Neural cell (in vitro differentiated cells): ENCODE measurements at regions not wholly inside any gene's neighbourhood (a gene's known extent, or its start where the extent isn't known, plus 50 kb on each side); places are given as distances from the start of the nearest gene placed in this dataset.

Source experiments
- EZH2 ChIP-seq: fragments of 200-600, 300-800 bp; shearing (Covaris generic), sonication (generic); IDR thresholded peaks from 2 replicates; pipeline ENCODE4 v1.6.1; 2014; ENCODE audit warnings: antibody characterized with exemption, low read length, borderline replicate concordance, mild to moderate bottlenecking; ENCODE audit not compliant: insufficient read depth, poor library complexity, severe bottlenecking
- MXI1 ChIP-seq: fragments of 450-650 bp; conservative IDR thresholded peaks from 2 replicates; pipeline ENCODE4 v1.6.1; 2014; ENCODE audit warnings: antibody characterized with exemption, mild to moderate bottlenecking; ENCODE audit not compliant: poor library complexity, severe bottlenecking
- POLR2AphosphoS5 ChIP-seq: IDR thresholded peaks from 2 replicates; pipeline ENCODE4 v1.6.1; 2012
- RAD21 ChIP-seq: fragments of 450-650 bp; conservative IDR thresholded peaks from 2 replicates; pipeline ENCODE4 v1.6.1; 2014; ENCODE audit warnings: antibody characterized with exemption, mild to moderate bottlenecking, moderate library complexity
- TAF1 ChIP-seq: IDR thresholded peaks from 2 replicates; pipeline ENCODE4 v1.6.1; 2012; ENCODE audit warnings: low read depth
- TF ChIP-seq, protein P1 (sequence below): fragments of 450-650 bp; IDR thresholded peaks from 2 replicates; pipeline ENCODE4 v1.5.1; 2014; ENCODE audit warnings: antibody characterized with exemption, mild to moderate bottlenecking, moderate library complexity; ENCODE audit not compliant: poor library complexity, severe bottlenecking

DNA sequence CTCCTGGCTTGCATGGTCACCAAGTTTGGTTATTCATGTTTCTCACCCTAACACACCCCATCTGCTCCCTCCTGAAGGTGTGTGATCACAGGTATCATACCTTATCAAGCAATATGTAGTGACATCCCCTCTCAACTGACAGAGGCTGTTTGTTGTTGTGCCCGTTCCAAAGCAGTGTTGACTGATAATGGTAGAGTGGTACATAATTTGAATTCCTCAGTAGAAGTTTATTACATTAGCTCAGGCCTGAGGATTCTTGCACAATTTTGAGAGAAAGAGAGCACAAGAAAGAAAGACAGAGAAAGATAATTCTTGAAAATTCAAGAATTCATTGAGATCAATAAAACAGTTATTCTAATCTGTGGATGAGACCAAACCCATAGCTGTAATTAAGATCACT is 69.1 kb upstream of the SATB1 start:
- TF ChIP-seq, protein P1, sequence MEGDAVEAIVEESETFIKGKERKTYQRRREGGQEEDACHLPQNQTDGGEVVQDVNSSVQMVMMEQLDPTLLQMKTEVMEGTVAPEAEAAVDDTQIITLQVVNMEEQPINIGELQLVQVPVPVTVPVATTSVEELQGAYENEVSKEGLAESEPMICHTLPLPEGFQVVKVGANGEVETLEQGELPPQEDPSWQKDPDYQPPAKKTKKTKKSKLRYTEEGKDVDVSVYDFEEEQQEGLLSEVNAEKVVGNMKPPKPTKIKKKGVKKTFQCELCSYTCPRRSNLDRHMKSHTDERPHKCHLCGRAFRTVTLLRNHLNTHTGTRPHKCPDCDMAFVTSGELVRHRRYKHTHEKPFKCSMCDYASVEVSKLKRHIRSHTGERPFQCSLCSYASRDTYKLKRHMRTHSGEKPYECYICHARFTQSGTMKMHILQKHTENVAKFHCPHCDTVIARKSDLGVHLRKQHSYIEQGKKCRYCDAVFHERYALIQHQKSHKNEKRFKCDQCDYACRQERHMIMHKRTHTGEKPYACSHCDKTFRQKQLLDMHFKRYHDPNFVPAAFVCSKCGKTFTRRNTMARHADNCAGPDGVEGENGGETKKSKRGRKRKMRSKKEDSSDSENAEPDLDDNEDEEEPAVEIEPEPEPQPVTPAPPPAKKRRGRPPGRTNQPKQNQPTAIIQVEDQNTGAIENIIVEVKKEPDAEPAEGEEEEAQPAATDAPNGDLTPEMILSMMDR, result no peak
- TF ChIP-seq RAD21 (no peak), POLR2AphosphoS5 (no peak), EZH2 (no peak), MXI1 (no peak), TAF1 (no peak)
